CD4-positive, alpha-beta memory T cell (primary cell): ENCODE measurements at regions not wholly inside any gene's neighbourhood (a gene's known extent, or its start where the extent isn't known, plus 50 kb on each side); places are given as distances from the start of the nearest gene placed in this dataset.

Experiments used
- CTCF ChIA-PET: fragments of 350-600 bp; sonication (Branson Sonifier 250); formaldehyde crosslinking; loops from one replicate; lab custom pipeline; 2021; ENCODE audit warnings: inconsistent platforms; ENCODE audit not compliant: partially characterized antibody; lab: Charles Lee
- POLR2A ChIA-PET: fragments of 350-600 bp; sonication (Branson Sonifier 250); formaldehyde crosslinking; loops from one replicate; lab custom pipeline; 2021; ENCODE audit not compliant: partially characterized antibody; lab: Charles Lee
- DNase-seq, 5 donors: peaks; one replicate each; pipeline versions ENCODE4 v3.0.0 to v3.0.0-alpha.2; 2020 to 2022; ENCODE audit warnings: mixed read lengths in 1 of 5
- H3K27ac ChIP-seq: one replicate; pipeline ENCODE4 v1.7.0; 2013; ENCODE audit warnings: low read depth, low read length
- H3K27me3 ChIP-seq: 2 replicates; pipeline ENCODE4 v1.7.0; 2013; ENCODE audit warnings: mild to moderate bottlenecking, low read length, moderate library complexity; ENCODE audit not compliant: insufficient read depth
- H3K36me3 ChIP-seq: 2 replicates; pipeline ENCODE4 v1.7.0; 2013; ENCODE audit warnings: mild to moderate bottlenecking, low read length, moderate library complexity; ENCODE audit not compliant: insufficient read depth
- H3K4me1 ChIP-seq: 2 replicates; pipeline ENCODE4 v1.7.0; 2013; ENCODE audit warnings: mild to moderate bottlenecking, low read length, moderate library complexity; ENCODE audit not compliant: insufficient read depth
- H3K4me3 ChIP-seq, 2 donors: one replicate each; pipeline ENCODE4 v1.7.0; 2013; ENCODE audit warnings: low read length in 2 of 2, mild to moderate bottlenecking in 1 of 2
- H3K9me3 ChIP-seq, 2 donors: one replicate each; pipeline ENCODE4 v1.7.0; 2013; ENCODE audit warnings: low read length in 2 of 2, control low read depth in 1 of 2; ENCODE audit not compliant: control insufficient read depth in 1 of 2
- H3K27ac Mint-ChIP-seq, 7 donors: one replicate each; pipeline ENCODE4 v1.8.0; 2020 to 2021; ENCODE audit warnings: mixed read lengths in 7 of 7, mild to moderate bottlenecking in 6 of 7, inconsistent platforms in 3 of 7, moderate library complexity in 3 of 7
- H3K27me3 Mint-ChIP-seq, 2 donors: one replicate each; pipeline ENCODE4 v1.8.0; 2020 to 2021; ENCODE audit warnings: mixed read lengths in 2 of 2
- H3K36me3 Mint-ChIP-seq, 2 donors: one replicate each; pipeline ENCODE4 v1.8.0; 2020 to 2021; ENCODE audit warnings: mixed read lengths in 2 of 2, inconsistent platforms in 1 of 2, mild to moderate bottlenecking in 1 of 2
- H3K4me1 Mint-ChIP-seq, 4 donors: one replicate each; pipeline ENCODE4 v1.8.0; 2020 to 2021; ENCODE audit warnings: mixed read lengths in 4 of 4, mild to moderate bottlenecking in 1 of 4
- H3K4me3 Mint-ChIP-seq, 8 donors: one replicate each; pipeline ENCODE4 v1.8.0; 2020 to 2021; ENCODE audit warnings: mixed read lengths in 8 of 8, mild to moderate bottlenecking in 7 of 8, moderate library complexity in 6 of 8, inconsistent platforms in 3 of 8
- H3K9me3 Mint-ChIP-seq, 8 donors: one replicate each; pipeline ENCODE4 v1.8.0; 2020 to 2021; ENCODE audit warnings: mixed read lengths in 8 of 8, mild to moderate bottlenecking in 5 of 8, inconsistent platforms in 3 of 8, moderate library complexity in 1 of 8
- intact Hi-C: fragments of 100-400 bp; cut with micrococcal nuclease; formaldehyde crosslinking; loops from one replicate; pipeline ENCODE4 v1.15.1; 2023

DNA sequence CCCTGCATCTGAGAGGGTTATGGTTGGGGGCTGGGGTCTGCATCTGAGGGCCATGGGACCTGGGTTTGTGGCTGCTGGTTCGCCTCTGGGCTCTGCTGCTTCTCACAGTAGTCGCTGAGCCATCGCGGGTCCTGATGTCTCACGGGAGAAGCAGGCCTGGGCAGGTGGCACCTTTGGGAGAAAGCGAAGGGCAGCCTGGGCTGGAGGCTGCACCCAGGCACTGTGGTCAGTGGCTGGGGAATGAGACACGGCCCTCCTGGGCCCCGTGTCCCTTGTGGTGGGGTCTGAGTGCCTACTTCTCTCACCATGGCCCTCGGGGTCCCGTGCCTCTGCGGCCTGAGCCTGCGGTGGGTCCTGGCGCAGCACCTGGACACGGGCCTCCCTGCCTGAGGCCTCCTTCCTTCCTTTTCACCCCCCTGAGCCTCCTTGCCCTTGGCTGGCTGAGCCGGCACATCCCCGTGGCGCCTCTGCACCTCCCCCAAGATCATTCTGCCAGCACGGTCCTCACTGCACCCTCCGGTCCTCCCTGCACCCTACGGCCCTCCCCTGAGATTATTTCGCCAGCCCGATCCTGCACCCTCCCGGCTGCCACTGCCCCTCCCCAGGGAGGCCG is 206.0 kb downstream of the ERMARD start:
- Histone ChIP-seq H3K4me3 (no peak overlapping the region), H3K36me3 (no peaks in the 10 kb centered on the region), H3K9me3 (no peaks in the 10 kb centered on the region), H3K27ac (no peak overlapping the region), H3K4me1 (peaks cover 6% of the 10 kb centered on the region), H3K27me3 (peaks cover 7% of the 10 kb centered on the region)
- H3K9me3 Mint-ChIP-seq: no peaks in the 10 kb centered on the region
- H3K27ac Mint-ChIP-seq: no peak overlapping the region
- H3K27me3 Mint-ChIP-seq: peaks cover 6 to 13% of the 10 kb centered on the region in 2 donors
- H3K36me3 Mint-ChIP-seq: no peaks in the 10 kb centered on the region
- intact Hi-C loops: no loop called here
- ChIA-PET CTCF (no interaction called here), POLR2A (no interaction called here)
- peaks cover 8 to 20% (median 13%) of the 10 kb centered on the region in 4 donors for H3K4me1 Mint-ChIP-seq
- no peak overlapping the region for H3K4me3 Mint-ChIP-seq
- no peak for DNase-seq

DNA sequence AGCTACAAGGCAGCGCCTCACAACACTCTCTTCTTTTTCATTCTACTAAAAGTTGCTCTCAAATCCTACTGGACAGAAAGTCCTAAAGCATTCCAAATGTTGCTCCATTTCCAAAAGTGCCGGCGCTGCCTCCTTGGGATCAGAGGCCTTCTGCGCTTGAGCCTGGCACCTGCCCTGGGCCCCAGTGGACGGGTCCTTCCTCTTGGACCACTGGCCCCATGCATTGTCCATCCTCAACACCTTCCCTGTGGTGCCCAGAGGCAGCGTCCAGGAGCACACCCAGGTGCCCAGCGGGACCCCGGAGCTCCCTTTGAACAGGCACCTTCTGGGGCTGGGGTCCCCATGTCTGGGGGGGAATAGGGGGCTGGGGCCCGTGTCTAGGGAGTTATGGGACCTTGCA is 205.2 kb downstream of the ERMARD start:
- Mint-ChIP-seq H3K36me3 (no peaks in the 10 kb centered on the region), H3K9me3 (no peaks in the 10 kb centered on the region), H3K4me3 (no peak overlapping the region), H3K27me3 (peaks cover 6 to 13% of the 10 kb centered on the region in 2 donors), H3K4me1 (peaks cover 8 to 18% (median 13%) of the 10 kb centered on the region in 4 donors), H3K27ac (no peak overlapping the region)
- Histone ChIP-seq H3K36me3 (no peaks in the 10 kb centered on the region), H3K27me3 (peaks cover 6% of the 10 kb centered on the region), H3K9me3 (no peaks in the 10 kb centered on the region), H3K27ac (no peak overlapping the region), H3K4me3 (no peak overlapping the region), H3K4me1 (peaks cover 6% of the 10 kb centered on the region)
- DNase-seq: no peak
- POLR2A ChIA-PET: no interaction called here
- intact Hi-C loops: no loop called here
- CTCF ChIA-PET: interaction anchor here (1.3 kb wide), 1 partner anchor 13 kb away, joined by 4 read pairs; no protein-coding TSS in a partner anchor

DNA sequence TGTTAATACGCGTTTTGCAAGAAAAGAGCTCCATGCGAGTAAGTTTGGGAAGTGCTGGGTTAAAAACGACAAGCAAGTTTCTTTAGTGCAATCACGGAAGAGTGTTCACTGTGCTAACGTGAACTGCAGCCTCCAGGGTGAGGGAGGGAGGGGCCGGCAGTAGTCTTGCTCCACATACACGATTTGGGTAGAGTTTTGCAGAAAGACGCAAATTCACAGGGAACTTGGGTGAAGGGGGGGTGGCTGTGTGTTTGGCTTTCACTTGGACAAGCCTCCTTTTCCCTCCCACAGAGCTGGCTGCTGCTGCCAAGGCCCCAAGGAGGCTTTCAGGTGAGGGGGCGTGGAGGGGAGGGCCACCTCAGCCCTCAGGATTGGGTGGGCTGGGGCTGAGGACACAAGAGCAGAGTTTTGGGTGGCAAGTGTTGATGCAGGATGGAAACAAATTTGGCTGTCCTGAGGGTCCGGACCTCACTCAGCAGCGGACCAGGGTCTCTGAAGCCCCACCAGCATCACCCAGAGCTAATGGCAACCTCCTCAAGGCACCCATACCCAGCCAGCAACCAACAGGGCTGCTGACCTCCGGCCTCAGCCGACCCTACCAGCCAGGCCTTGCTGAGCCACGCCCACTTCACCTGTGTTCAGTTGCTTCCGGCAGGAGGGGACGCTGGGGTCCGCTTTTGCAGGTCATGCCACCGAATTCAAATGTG is 204.5 kb downstream of the ERMARD start:
- no peaks in the 10 kb centered on the region for H3K36me3 ChIP-seq
- peaks cover 6 to 14% (median 10%) of the 10 kb centered on the region in 4 donors for H3K4me1 Mint-ChIP-seq
- H3K4me3 Mint-ChIP-seq: no peak overlapping the region
- H3K4me1 ChIP-seq: peaks cover 6% of the 10 kb centered on the region
- intact Hi-C loops: no loop called here
- no peaks in the 10 kb centered on the region for H3K27me3 ChIP-seq
- no peak overlapping the region for H3K27ac ChIP-seq
- H3K27ac Mint-ChIP-seq: no peak overlapping the region
- no peaks in the 10 kb centered on the region for H3K9me3 Mint-ChIP-seq
- DNase-seq: no peak
- no peaks in the 10 kb centered on the region for H3K36me3 Mint-ChIP-seq
- peaks cover 6 to 11% of the 10 kb centered on the region in 2 donors for H3K27me3 Mint-ChIP-seq
- CTCF ChIA-PET: interaction anchor here (1.3 kb wide), 1 partner anchor 12 kb away, joined by 4 read pairs; no protein-coding TSS in a partner anchor
- POLR2A ChIA-PET: no interaction called here
- H3K9me3 ChIP-seq: no peaks in the 10 kb centered on the region
- no peak overlapping the region for H3K4me3 ChIP-seq

DNA sequence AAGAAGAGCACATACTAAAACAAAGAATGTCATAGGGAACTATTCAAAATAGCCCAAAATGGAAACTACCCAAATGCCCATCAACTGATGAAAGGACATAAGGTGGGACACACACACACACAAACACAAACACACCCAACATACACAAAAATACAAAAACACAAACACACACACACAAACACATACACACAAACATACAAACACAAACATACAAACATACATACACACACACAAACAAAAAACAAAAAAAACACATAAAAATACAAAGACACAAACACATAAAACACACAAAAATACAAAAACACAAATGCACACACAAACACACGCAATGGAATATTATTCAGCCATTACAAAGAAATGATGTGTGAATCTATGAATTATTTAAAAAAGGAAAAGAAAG is 203.6 kb downstream of the ERMARD start:
- Histone ChIP-seq H3K36me3 (no peaks in the 10 kb centered on the region), H3K9me3 (no peaks in the 10 kb centered on the region), H3K27ac (no peak overlapping the region), H3K4me1 (peaks cover 6% of the 10 kb centered on the region), H3K27me3 (no peaks in the 10 kb centered on the region), H3K4me3 (no peak overlapping the region)
- CTCF ChIA-PET: no interaction called here
- Mint-ChIP-seq H3K9me3 (no peaks in the 10 kb centered on the region), H3K27ac (peak overlapping the region in 1 of 7 donors; percentile 8), H3K4me3 (no peak overlapping the region), H3K27me3 (peaks cover 6 to 11% of the 10 kb centered on the region in 2 donors), H3K36me3 (no peaks in the 10 kb centered on the region), H3K4me1 (peaks cover 6 to 14% (median 10%) of the 10 kb centered on the region in 4 donors)
- intact Hi-C loops: loop anchor here (5.0 kb wide), 1 partner anchor 1058 kb away; no protein-coding TSS in a partner anchor
- DNase-seq: no peak
- POLR2A ChIA-PET: no interaction called here

DNA sequence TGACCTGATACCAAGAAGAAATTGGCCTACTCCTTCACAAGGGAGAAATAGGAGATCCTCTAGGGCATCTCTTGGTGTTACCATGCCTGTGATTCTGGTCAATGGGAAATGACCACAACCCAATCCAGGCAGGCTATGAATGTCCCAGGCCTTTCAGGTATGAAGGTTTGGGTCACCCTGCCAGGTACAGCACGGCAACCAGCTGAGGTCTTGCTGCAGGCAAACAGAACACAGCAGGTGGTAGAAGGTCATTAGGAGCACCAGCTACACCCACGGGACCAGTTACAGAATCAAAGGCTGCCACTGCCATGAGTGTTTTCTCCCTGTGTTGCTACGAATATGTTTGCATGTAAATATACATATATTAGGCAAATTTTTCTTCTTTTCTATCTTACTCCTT is 202.3 kb downstream of the ERMARD start:
- Mint-ChIP-seq H3K36me3 (no peaks in the 10 kb centered on the region), H3K27me3 (peaks cover 4 to 5% of the 10 kb centered on the region in 2 donors), H3K9me3 (no peaks in the 10 kb centered on the region), H3K4me1 (peaks cover 2 to 5% (median 3%) of the 10 kb centered on the region in 4 donors), H3K4me3 (no peak overlapping the region), H3K27ac (no peak overlapping the region)
- Histone ChIP-seq H3K9me3 (no peaks in the 10 kb centered on the region), H3K4me3 (no peak overlapping the region), H3K36me3 (no peaks in the 10 kb centered on the region), H3K4me1 (peaks cover under 1% of the 10 kb centered on the region), H3K27me3 (no peaks in the 10 kb centered on the region), H3K27ac (no peak overlapping the region)
- intact Hi-C loops: loop anchor here (5.0 kb wide), 1 partner anchor 1056 kb away; no protein-coding TSS in a partner anchor
- ChIA-PET POLR2A (no interaction called here), CTCF (no interaction called here)
- no peak for DNase-seq

DNA sequence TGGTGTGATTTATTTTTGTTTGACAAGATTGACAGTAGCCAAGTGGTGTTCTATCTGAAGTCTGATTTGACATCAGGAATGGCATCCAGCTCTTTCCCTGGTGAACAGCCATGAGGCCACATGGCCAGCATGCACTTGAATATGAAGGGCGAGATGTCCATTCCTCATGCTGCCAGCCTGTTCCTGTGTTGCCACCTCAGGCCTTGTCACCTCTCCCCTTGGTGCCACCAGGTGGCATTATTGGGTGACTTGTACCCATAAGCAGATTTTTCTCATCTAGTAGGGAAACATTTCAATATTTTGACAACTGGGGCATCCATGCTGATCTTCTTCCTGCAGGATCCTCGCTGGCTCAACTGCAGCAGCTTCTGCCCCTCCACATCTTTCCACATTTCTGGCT is 199.1 kb downstream of the ERMARD start:
- H3K4me1 ChIP-seq: no peaks in the 10 kb centered on the region
- intact Hi-C loops: loop anchor here (1.0 to 5.0 kb wide), 3 partner anchors 343 to 1053 kb away; no protein-coding TSS in a partner anchor
- H3K27ac ChIP-seq: no peak overlapping the region
- no peaks in the 10 kb centered on the region for H3K36me3 ChIP-seq
- no peaks in the 10 kb centered on the region for H3K36me3 Mint-ChIP-seq
- ChIA-PET POLR2A (interaction anchor here (1.6 kb wide), 1 partner anchor 341 kb away, joined by 4 read pairs; no protein-coding TSS in a partner anchor), CTCF (interaction anchor here (1.0 to 3.6 kb wide), 16 partner anchors 9 to 584 kb away, joined by 3 to 28 read pairs (median 4); no protein-coding TSS in a partner anchor)
- no peak overlapping the region for H3K4me3 Mint-ChIP-seq
- H3K27me3 Mint-ChIP-seq: peaks cover 0 to under 1% of the 10 kb centered on the region in 2 donors
- H3K27ac Mint-ChIP-seq: no peak overlapping the region
- no peaks in the 10 kb centered on the region for H3K9me3 ChIP-seq
- peak in 2 of 5 donors; percentile 15 to 22 for DNase-seq
- no peaks in the 10 kb centered on the region for H3K9me3 Mint-ChIP-seq
- H3K4me3 ChIP-seq: no peak overlapping the region
- H3K27me3 ChIP-seq: no peaks in the 10 kb centered on the region
- H3K4me1 Mint-ChIP-seq: no peaks in the 10 kb centered on the region

DNA sequence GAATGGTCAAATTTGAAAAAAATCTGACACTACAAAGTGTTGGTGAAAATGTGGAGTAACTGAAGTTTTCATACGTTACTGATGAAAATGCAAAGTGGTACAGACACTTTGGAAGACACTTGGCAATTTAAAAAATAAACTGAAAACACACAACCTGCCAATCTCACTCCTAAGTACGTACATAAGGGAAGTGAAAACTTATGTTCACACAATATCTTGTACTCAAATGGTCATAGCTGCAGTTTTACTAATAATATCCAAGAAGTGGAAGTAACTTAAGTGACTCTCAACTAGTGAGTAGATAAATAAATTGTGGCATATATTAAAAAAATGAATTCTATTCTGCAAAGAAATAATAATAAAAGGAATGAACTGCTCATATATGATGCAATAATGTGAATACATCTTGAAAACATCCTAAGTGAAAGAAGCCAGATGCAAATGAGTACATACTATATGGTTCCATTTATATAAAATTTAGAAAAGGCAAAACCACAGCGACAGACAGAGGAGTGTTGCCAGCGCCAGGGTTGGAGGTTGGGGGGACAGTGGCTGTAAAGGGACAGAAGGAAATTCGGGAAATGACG is 198.2 kb downstream of the ERMARD start:
- POLR2A ChIA-PET: no interaction called here
- H3K27me3 Mint-ChIP-seq: peaks cover 1 to 5% of the 10 kb centered on the region in 2 donors

More for the DNA sequence above, 198.2 kb downstream of the ERMARD start:
- Histone ChIP-seq H3K9me3 (no peaks in the 10 kb centered on the region), H3K36me3 (no peaks in the 10 kb centered on the region), H3K27me3 (no peaks in the 10 kb centered on the region), H3K27ac (no peak overlapping the region), H3K4me3 (no peak overlapping the region), H3K4me1 (no peaks in the 10 kb centered on the region)
- Mint-ChIP-seq H3K36me3 (no peaks in the 10 kb centered on the region), H3K4me3 (no peak overlapping the region), H3K9me3 (no peaks in the 10 kb centered on the region), H3K27ac (no peak overlapping the region), H3K4me1 (no peaks in the 10 kb centered on the region)
- intact Hi-C loops: loop anchor here (1.0 to 5.0 kb wide), 3 partner anchors 344 to 1052 kb away; no protein-coding TSS in a partner anchor
- CTCF ChIA-PET: interaction anchor here (1.0 to 3.6 kb wide), 9 partner anchors 9 to 585 kb away, joined by 3 to 28 read pairs (median 4); no protein-coding TSS in a partner anchor
- DNase-seq: no peak
